ENCODE measurements at regions not wholly inside any gene's neighbourhood (a gene's known extent, or its start where the extent isn't known, plus 50 kb on each side); places are given as distances from the start of the nearest gene placed in this dataset.

DNA sequence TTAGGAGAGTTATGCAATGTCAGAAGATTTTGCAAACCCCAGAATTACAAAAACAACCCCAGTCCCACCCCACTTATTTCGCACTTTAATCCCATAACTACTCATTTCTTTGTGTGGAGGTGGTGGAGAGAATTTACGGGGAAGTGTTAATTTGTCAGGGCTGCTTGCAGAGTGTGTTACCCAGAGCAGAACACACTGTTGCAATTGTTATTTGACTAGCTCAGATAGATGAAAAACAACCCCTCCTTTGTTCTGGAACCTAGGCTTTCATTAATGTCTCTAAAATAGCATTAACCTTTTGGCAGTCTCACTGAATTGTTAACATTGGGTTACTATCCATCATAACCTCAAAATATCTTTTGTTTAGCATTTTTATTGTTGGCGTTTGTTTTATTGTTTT is 55.8 kb upstream of the MINAR1 start:
- TF ChIP-seq NFATC3 (CRISPR knock-in tag; IDR thresholded peaks at IDR 0.05), result no peak
- TF ChIP-seq POLR2A (IDR thresholded peaks at IDR 0.05; ENCODE audit: insufficient read depth in 1 of 2, low read depth in 2 of 2, low read length in 2 of 2), result no peak
- no peak for TF ChIP-seq FOXK1 (CRISPR knock-in tag; IDR thresholded peaks at IDR 0.05; ENCODE audit: borderline replicate concordance, low read depth)
- no peak for TF ChIP-seq GRHL1 (CRISPR knock-in tag; conservative IDR thresholded peaks at IDR 0.05)
- no peak for TF ChIP-seq MTA1 (CRISPR knock-in tag; IDR thresholded peaks at IDR 0.05; ENCODE audit: borderline replicate concordance)
- TF ChIP-seq, protein P1, sequence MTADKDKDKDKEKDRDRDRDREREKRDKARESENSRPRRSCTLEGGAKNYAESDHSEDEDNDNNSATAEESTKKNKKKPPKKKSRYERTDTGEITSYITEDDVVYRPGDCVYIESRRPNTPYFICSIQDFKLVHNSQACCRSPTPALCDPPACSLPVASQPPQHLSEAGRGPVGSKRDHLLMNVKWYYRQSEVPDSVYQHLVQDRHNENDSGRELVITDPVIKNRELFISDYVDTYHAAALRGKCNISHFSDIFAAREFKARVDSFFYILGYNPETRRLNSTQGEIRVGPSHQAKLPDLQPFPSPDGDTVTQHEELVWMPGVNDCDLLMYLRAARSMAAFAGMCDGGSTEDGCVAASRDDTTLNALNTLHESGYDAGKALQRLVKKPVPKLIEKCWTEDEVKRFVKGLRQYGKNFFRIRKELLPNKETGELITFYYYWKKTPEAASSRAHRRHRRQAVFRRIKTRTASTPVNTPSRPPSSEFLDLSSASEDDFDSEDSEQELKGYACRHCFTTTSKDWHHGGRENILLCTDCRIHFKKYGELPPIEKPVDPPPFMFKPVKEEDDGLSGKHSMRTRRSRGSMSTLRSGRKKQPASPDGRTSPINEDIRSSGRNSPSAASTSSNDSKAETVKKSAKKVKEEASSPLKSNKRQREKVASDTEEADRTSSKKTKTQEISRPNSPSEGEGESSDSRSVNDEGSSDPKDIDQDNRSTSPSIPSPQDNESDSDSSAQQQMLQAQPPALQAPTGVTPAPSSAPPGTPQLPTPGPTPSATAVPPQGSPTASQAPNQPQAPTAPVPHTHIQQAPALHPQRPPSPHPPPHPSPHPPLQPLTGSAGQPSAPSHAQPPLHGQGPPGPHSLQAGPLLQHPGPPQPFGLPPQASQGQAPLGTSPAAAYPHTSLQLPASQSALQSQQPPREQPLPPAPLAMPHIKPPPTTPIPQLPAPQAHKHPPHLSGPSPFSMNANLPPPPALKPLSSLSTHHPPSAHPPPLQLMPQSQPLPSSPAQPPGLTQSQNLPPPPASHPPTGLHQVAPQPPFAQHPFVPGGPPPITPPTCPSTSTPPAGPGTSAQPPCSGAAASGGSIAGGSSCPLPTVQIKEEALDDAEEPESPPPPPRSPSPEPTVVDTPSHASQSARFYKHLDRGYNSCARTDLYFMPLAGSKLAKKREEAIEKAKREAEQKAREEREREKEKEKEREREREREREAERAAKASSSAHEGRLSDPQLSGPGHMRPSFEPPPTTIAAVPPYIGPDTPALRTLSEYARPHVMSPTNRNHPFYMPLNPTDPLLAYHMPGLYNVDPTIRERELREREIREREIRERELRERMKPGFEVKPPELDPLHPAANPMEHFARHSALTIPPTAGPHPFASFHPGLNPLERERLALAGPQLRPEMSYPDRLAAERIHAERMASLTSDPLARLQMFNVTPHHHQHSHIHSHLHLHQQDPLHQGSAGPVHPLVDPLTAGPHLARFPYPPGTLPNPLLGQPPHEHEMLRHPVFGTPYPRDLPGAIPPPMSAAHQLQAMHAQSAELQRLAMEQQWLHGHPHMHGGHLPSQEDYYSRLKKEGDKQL (CRISPR knock-in tag; IDR thresholded peaks at IDR 0.05; ENCODE audit: low read depth), result no peak
- TF ChIP-seq STAG1 (CRISPR knock-in tag; IDR thresholded peaks at IDR 0.05), result no peak
- no peak for TF ChIP-seq ZSCAN20 (CRISPR knock-in tag; IDR thresholded peaks at IDR 0.05; ENCODE audit: borderline replicate concordance)
- TF ChIP-seq CBX5 (CRISPR knock-in tag; IDR thresholded peaks at IDR 0.05; ENCODE audit: borderline replicate concordance), result no peak
- no peak for TF ChIP-seq KDM1A (CRISPR knock-in tag; IDR thresholded peaks at IDR 0.05)
- no peak for TF ChIP-seq ZXDC (CRISPR knock-in tag; IDR thresholded peaks at IDR 0.05)
- TF ChIP-seq NR2C2 (CRISPR knock-in tag; IDR thresholded peaks at IDR 0.05; ENCODE audit: borderline replicate concordance), result no peak
- TF ChIP-seq ZNF264 (CRISPR knock-in tag; IDR thresholded peaks at IDR 0.05), result no peak
